ENCODE measurements at regions not wholly inside any gene's neighbourhood (a gene's known extent, or its start where the extent isn't known, plus 50 kb on each side); places are given as distances from the start of the nearest gene placed in this dataset.

DNA sequence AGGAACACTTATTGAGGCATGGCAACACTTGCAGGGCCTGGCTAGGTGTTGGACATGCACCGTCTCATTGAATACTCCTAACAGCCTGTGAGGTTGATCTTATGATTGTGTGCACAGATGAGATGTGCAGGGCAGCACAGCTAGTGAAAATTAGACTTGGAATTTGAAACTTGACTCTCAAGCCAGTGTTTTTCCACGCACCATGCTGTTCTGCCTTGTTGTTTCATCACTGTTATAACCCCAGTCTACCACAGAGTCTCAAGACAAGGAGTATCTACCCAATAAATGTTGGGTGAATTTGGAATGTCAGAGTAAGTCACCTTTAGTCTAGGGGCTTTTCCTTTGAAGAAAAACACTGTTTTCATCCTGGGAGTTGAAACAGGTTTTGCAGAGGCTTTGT, 55.8 kb upstream of the LRIG3 start:
- Histone ChIP-seq H3K4me3 (ENCODE audit: insufficient read depth, low read depth, low read length, poor library complexity, severe bottlenecking) (no peak overlapping the region), H3K4me1 (ENCODE audit: control insufficient read depth, insufficient read depth, low read length, poor library complexity, severe bottlenecking) (no peaks in the 10 kb centered on the region), H3K27me3 (replicated peaks; ENCODE audit: control insufficient read depth, insufficient read depth, low read length, poor library complexity, severe bottlenecking) (no peaks in the 10 kb centered on the region), H3K9me3 (ENCODE audit: control insufficient read depth, low read length) (no peaks in the 10 kb centered on the region), H3K27ac (ENCODE audit: insufficient read depth, low read length, poor library complexity, severe bottlenecking) (no peak overlapping the region), H3K36me3 (ENCODE audit: control insufficient read depth, insufficient read depth, low read length) (no peaks in the 10 kb centered on the region)
- no peak for DNase-seq

Data from effector memory CD4-positive, alpha-beta T cell (primary cell).